Amygdala (tissue), 56 donors: ENCODE measurements at regions not wholly inside any gene's neighbourhood (a gene's known extent, or its start where the extent isn't known, plus 50 kb on each side); places are given as distances from the start of the nearest gene placed in this dataset.

Experiments used
- DNase-seq, 56 donors: peaks; one replicate each; lab custom pipeline; 2025; lab: John Stamatoyannopoulos, UW

- DNase-seq = no peak
Measured at GRCh38 chr1:81135524-81135923, 665.2 kb upstream of the ADGRL2 start.

GRCh38 chr1:81129776-81130175 is 671.0 kb upstream of the ADGRL2 start:
- no peak for DNase-seq

GRCh38 chr1:81129366-81129765 is 671.4 kb upstream of the ADGRL2 start:
- no peak for DNase-seq

GRCh38 chr1:81128079-81128478 is 672.7 kb upstream of the ADGRL2 start:
- no peak for DNase-seq

- no peak for DNase-seq
Measured at GRCh38 chr1:81126989-81127581, 673.6 kb upstream of the ADGRL2 start.

GRCh38 chr1:81125672-81126071 is 675.1 kb upstream of the ADGRL2 start:
- DNase-seq = no peak

GRCh38 chr1:81121306-81121705 is 679.4 kb upstream of the ADGRL2 start:
- DNase-seq = no peak

- no peak for DNase-seq
Measured at GRCh38 chr1:81119319-81119718, 681.4 kb upstream of the ADGRL2 start.

GRCh38 chr1:81118550-81118949 is 682.2 kb upstream of the ADGRL2 start:
- no peak for DNase-seq

GRCh38 chr1:81115422-81115821 is 685.3 kb upstream of the ADGRL2 start:
- no peak for DNase-seq

- no peak for DNase-seq
Measured at GRCh38 chr1:81114191-81114590, 686.5 kb upstream of the ADGRL2 start.

GRCh38 chr1:81113688-81114087 is 687.0 kb upstream of the ADGRL2 start:
- no peak for DNase-seq

- DNase-seq = no peak
Measured at GRCh38 chr1:81111818-81112217, 688.9 kb upstream of the ADGRL2 start.

GRCh38 chr1:81109038-81109437 is 691.7 kb upstream of the ADGRL2 start:
- DNase-seq = no peak

GRCh38 chr1:81097860-81098259 is 702.9 kb upstream of the ADGRL2 start:
- no peak for DNase-seq

- DNase-seq = no peak
Measured at GRCh38 chr1:81073580-81073979, 727.2 kb upstream of the ADGRL2 start.

GRCh38 chr1:81071969-81072753 is 728.6 kb upstream of the ADGRL2 start:
- no peak for DNase-seq

- no peak for DNase-seq
Measured at GRCh38 chr1:81071072-81071858, 729.5 kb upstream of the ADGRL2 start.

- no peak for DNase-seq
Measured at GRCh38 chr1:81069856-81070255, 730.9 kb upstream of the ADGRL2 start.

- no peak for DNase-seq
Measured at GRCh38 chr1:81068726-81069125, 732.0 kb upstream of the ADGRL2 start.

GRCh38 chr1:81053826-81054225 is 746.9 kb upstream of the ADGRL2 start:
- DNase-seq = no peak

- DNase-seq = no peak
Measured at GRCh38 chr1:81052162-81052561, 748.6 kb upstream of the ADGRL2 start.
